Gastrocnemius medialis (tissue), 4 donors: ENCODE measurements at regions not wholly inside any gene's neighbourhood (a gene's known extent, or its start where the extent isn't known, plus 50 kb on each side); places are given as distances from the start of the nearest gene placed in this dataset.

Experiments
- CTCF ChIP-seq, 5 experiments: fragments of 450-650 bp in 3 of 5; fragments of 200-600 bp in 2 of 5; sonication (generic) in 2 of 5; IDR thresholded peaks in 4 of 5; conservative IDR thresholded peaks in 1 of 5; 1 replicate in 4 of 5; 2 replicates in 1 of 5; pipeline ENCODE4 v1.5.1; 2016 to 2019; ENCODE audit warnings: antibody characterized with exemption in 5 of 5, mild to moderate bottlenecking in 3 of 5, moderate library complexity in 3 of 5
- POLR2A ChIP-seq, 2 donors: fragments of 450-650 bp; IDR thresholded peaks; one replicate each; pipeline ENCODE4 v1.6.1; 2017; ENCODE audit warnings: antibody characterized with exemption in 2 of 2, mild to moderate bottlenecking in 2 of 2, moderate library complexity in 2 of 2

- TF ChIP-seq CTCF (IDR thresholded peaks at IDR 0.05 in 4 of 5, conservative IDR thresholded peaks at IDR 0.05 in 1 of 5) (no peak), POLR2A (IDR thresholded peaks at IDR 0.05) (no peak)
Measured at GRCh38 chr17:33583518-33584417, 290.7 kb upstream of the ASIC2 start.
